GM23338 (cell line): ENCODE measurements at regions not wholly inside any gene's neighbourhood (a gene's known extent, or its start where the extent isn't known, plus 50 kb on each side); places are given as distances from the start of the nearest gene placed in this dataset.

Experiments used
- ATAC-seq: fragments of 200-7000 bp; cut with Tn5 transposase; 3 replicates; pipeline ENCODE4 v1.9.1; 2020
- DNase-seq: peaks from one replicate; pipeline ENCODE4 v3.0.0-alpha.2; 2015; ENCODE audit warnings: low spot score
- H2AFZ ChIP-seq: fragments of 200-600 bp; sonication (generic); 2 replicates; pipeline ENCODE4 v1.8.0; 2016; ENCODE audit warnings: antibody characterized with exemption, mild to moderate bottlenecking, moderate library complexity
- H3F3A ChIP-seq: fragments of 200-600 bp; sonication (generic); replicated peaks from 2 replicates; pipeline ENCODE4 v1.8.0; 2017; ENCODE audit warnings: antibody characterized with exemption, mixed run types, low read depth
- H3K27ac ChIP-seq: fragments of 200-600 bp; sonication (generic); 2 replicates; pipeline ENCODE4 v1.6.1; 2016; ENCODE audit warnings: low read depth
- H3K27me3 ChIP-seq: fragments of 200-600 bp; sonication (generic); 2 replicates; pipeline ENCODE4 v1.8.0; 2016; ENCODE audit warnings: mild to moderate bottlenecking, mixed run types, moderate library complexity; ENCODE audit not compliant: insufficient read depth
- H3K36me3 ChIP-seq: fragments of 200-600 bp; sonication (generic); 2 replicates; pipeline ENCODE4 v1.8.0; 2016; ENCODE audit warnings: mild to moderate bottlenecking; ENCODE audit not compliant: insufficient read depth
- H3K4me1 ChIP-seq: fragments of 200-600 bp; sonication (generic); 2 replicates; pipeline ENCODE4 v1.8.0; 2016; ENCODE audit warnings: mild to moderate bottlenecking, moderate library complexity; ENCODE audit not compliant: insufficient read depth
- H3K4me2 ChIP-seq: fragments of 200-600 bp; sonication (generic); 2 replicates; pipeline ENCODE4 v1.7.1; 2017; ENCODE audit warnings: mixed run types
- H3K4me3 ChIP-seq: fragments of 200-600 bp; sonication (generic); 2 replicates; pipeline ENCODE4 v1.6.1; 2016; ENCODE audit warnings: mixed run types
- H3K79me2 ChIP-seq: fragments of 200-600 bp; sonication (generic); replicated peaks from 2 replicates; pipeline ENCODE4 v1.8.0; 2017; ENCODE audit warnings: mild to moderate bottlenecking; ENCODE audit not compliant: insufficient read depth
- H3K9me2 ChIP-seq: fragments of 200-600 bp; sonication (generic); 2 replicates; pipeline ENCODE4 v1.8.0; 2017; ENCODE audit not compliant: insufficient read depth
- H4K20me1 ChIP-seq: fragments of 200-600 bp; sonication (generic); replicated peaks from 2 replicates; pipeline ENCODE4 v1.8.0; 2017; ENCODE audit warnings: mild to moderate bottlenecking; ENCODE audit not compliant: insufficient read depth
- H3K27ac Mint-ChIP-seq: 2 replicates; pipeline ENCODE4 v1.8.0; 2020; ENCODE audit warnings: inconsistent platforms, mild to moderate bottlenecking, moderate library complexity, mixed read lengths
- H3K27me3 Mint-ChIP-seq: 3 replicates; pipeline ENCODE4 v1.8.0; 2022; ENCODE audit warnings: low read depth, mild to moderate bottlenecking, moderate library complexity, mixed read lengths, inconsistent platforms; ENCODE audit not compliant: insufficient read depth, poor library complexity
- H3K36me3 Mint-ChIP-seq: 3 replicates; pipeline ENCODE4 v1.8.0; 2021; ENCODE audit warnings: low read depth, mild to moderate bottlenecking, inconsistent platforms, moderate library complexity, mixed read lengths
- H3K4me1 Mint-ChIP-seq: 3 replicates; pipeline ENCODE4 v1.8.0; 2020; ENCODE audit warnings: mild to moderate bottlenecking, inconsistent platforms, mixed read lengths
- H3K4me3 Mint-ChIP-seq: 3 replicates; pipeline ENCODE4 v1.8.0; 2021; ENCODE audit warnings: moderate library complexity, mild to moderate bottlenecking, inconsistent platforms, mixed read lengths
- H3K9me3 Mint-ChIP-seq: 3 replicates; pipeline ENCODE4 v1.8.0; 2020; ENCODE audit warnings: moderate library complexity, mild to moderate bottlenecking, inconsistent platforms, mixed read lengths
- CREB1 ChIP-seq: fragments of 250-450 bp; sonication (Bioruptor Pico); IDR thresholded peaks from 2 replicates; pipeline ENCODE4 v1.5.0; 2020; ENCODE audit warnings: low read depth, mild to moderate bottlenecking, moderate library complexity
- ETS1 ChIP-seq: IDR thresholded peaks from 2 replicates; pipeline ENCODE4 v1.6.1; 2016; ENCODE audit warnings: antibody characterized with exemption
- EZH2 ChIP-seq: fragments of 200-600 bp; sonication (generic); IDR thresholded peaks from one replicate; pipeline ENCODE4 v1.8.0; 2017; ENCODE audit warnings: antibody characterized with exemption, mild to moderate bottlenecking, low read depth; ENCODE audit not compliant: unreplicated experiment
- JUNB ChIP-seq: IDR thresholded peaks from one replicate; pipeline ENCODE4 v1.6.1; 2016; ENCODE audit warnings: antibody characterized with exemption; ENCODE audit not compliant: unreplicated experiment
- NANOG ChIP-seq: IDR thresholded peaks from 2 replicates; pipeline ENCODE4 v1.6.1; 2016; ENCODE audit warnings: antibody characterized with exemption, borderline replicate concordance
- POLR2AphosphoS5 ChIP-seq: IDR thresholded peaks from 2 replicates; pipeline ENCODE4 v1.6.1; 2016; ENCODE audit warnings: antibody characterized with exemption, low read depth
- STAT1 ChIP-seq: IDR thresholded peaks from one replicate; pipeline ENCODE4 v1.6.1; 2016; ENCODE audit warnings: antibody characterized with exemption; ENCODE audit not compliant: unreplicated experiment
- ZNF114 ChIP-seq: fragments of 250-450 bp; sonication (Bioruptor Pico); IDR thresholded peaks from 2 replicates; pipeline ENCODE4 v1.5.0; 2020; ENCODE audit warnings: mild to moderate bottlenecking, moderate library complexity
- ZNF331 ChIP-seq: fragments of 250-450 bp; sonication (Bioruptor Pico); IDR thresholded peaks from 2 replicates; pipeline ENCODE4 v1.5.0; 2020; ENCODE audit warnings: low read depth, mild to moderate bottlenecking, moderate library complexity
- TF ChIP-seq, protein P1 (sequence below): fragments of 250-450 bp; sonication (Bioruptor Pico); IDR thresholded peaks from 2 replicates; pipeline ENCODE4 v1.5.0; 2020; ENCODE audit warnings: mild to moderate bottlenecking, moderate library complexity

DNA sequence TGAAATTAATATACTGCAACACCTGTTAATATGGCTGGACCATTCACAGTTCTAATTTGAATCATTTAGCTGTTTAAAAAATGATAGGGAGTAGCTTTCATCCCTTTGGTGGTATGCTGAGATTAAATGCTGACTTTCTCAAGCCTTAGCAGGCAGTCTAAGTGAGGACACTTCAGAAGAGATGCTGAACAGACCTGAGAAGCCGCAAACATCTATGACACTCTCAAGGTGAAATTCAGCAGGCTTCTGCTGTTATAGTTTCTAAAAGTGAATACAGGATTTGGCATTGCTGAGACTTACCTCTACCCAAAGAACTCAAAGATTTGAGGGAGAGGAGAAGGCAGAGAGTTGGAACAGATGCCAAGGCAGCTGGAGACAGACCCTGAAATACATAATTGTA is 431.2 kb upstream of the FAM98A start:
- no peak for ATAC-seq
- TF ChIP-seq JUNB (no peak), CREB1 (CRISPR knock-in tag) (no peak), ZNF331 (CRISPR knock-in tag) (no peak), POLR2AphosphoS5 (no peak), NANOG (no peak), ZNF114 (CRISPR knock-in tag) (no peak), ETS1 (no peak)
- no peaks in the 10 kb centered on the region for H4K20me1 ChIP-seq
- H3K4me3 Mint-ChIP-seq: no peak overlapping the region
- no peaks in the 10 kb centered on the region for H3K4me1 ChIP-seq
- peaks cover 16% of the 10 kb centered on the region for H3K9me2 ChIP-seq
- H3K9me3 Mint-ChIP-seq: no peaks in the 10 kb centered on the region
- no peaks in the 10 kb centered on the region for H3K79me2 ChIP-seq
- H2AFZ ChIP-seq: no peak overlapping the region
- H3K36me3 Mint-ChIP-seq: no peaks in the 10 kb centered on the region
- no peaks in the 10 kb centered on the region for H3F3A ChIP-seq
- H3K36me3 ChIP-seq: no peaks in the 10 kb centered on the region
- H3K27ac Mint-ChIP-seq: no peak overlapping the region
- H3K4me1 Mint-ChIP-seq: no peaks in the 10 kb centered on the region
- no peak for DNase-seq
- H3K27me3 Mint-ChIP-seq: no peaks in the 10 kb centered on the region
- no peak overlapping the region for H3K27ac ChIP-seq
- no peak overlapping the region for H3K4me3 ChIP-seq
- no peaks in the 10 kb centered on the region for H3K27me3 ChIP-seq
- no peak overlapping the region for H3K4me2 ChIP-seq

DNA sequence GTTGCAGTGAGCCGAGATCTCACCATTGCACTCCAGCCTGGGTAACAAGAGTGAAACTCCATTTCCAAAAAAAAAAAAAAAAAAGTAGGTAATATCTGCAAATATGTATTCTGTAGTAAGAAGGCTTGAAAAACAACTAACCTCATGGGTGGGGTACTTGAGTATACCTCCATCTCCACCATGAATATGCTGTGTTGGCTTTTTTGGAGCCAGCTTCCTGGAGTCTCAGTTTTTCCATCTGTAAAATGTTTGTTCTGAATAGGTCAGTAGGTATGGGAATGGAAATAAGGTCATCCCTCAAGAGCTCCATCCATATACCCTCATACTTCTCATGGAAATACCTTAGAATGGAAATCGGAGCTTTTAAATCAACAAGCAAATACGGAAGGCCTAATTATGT is 430.0 kb upstream of the FAM98A start:
- Histone ChIP-seq H3K4me3 (no peak overlapping the region), H2AFZ (no peak overlapping the region), H3K4me2 (no peak overlapping the region), H3F3A (no peaks in the 10 kb centered on the region), H3K79me2 (no peaks in the 10 kb centered on the region), H3K27me3 (no peaks in the 10 kb centered on the region), H3K36me3 (no peaks in the 10 kb centered on the region), H3K27ac (no peak overlapping the region), H4K20me1 (no peaks in the 10 kb centered on the region), H3K4me1 (no peaks in the 10 kb centered on the region), H3K9me2 (peaks cover 16% of the 10 kb centered on the region)
- Mint-ChIP-seq H3K9me3 (no peaks in the 10 kb centered on the region), H3K4me1 (no peaks in the 10 kb centered on the region), H3K27ac (no peak overlapping the region), H3K4me3 (no peak overlapping the region), H3K36me3 (no peaks in the 10 kb centered on the region), H3K27me3 (no peaks in the 10 kb centered on the region)
- DNase-seq (no peak), ATAC-seq (no peak)
- TF ChIP-seq STAT1: no peak

- Mint-ChIP-seq H3K27ac (no peak overlapping the region), H3K9me3 (no peaks in the 10 kb centered on the region), H3K36me3 (no peaks in the 10 kb centered on the region), H3K4me1 (no peaks in the 10 kb centered on the region), H3K4me3 (no peak overlapping the region), H3K27me3 (peaks cover 2% of the 10 kb centered on the region)
- TF ChIP-seq CREB1 (CRISPR knock-in tag) (no peak), POLR2AphosphoS5 (no peak), ZNF114 (CRISPR knock-in tag) (no peak), EZH2 (no peak), NANOG (no peak)
- TF ChIP-seq, protein P1, sequence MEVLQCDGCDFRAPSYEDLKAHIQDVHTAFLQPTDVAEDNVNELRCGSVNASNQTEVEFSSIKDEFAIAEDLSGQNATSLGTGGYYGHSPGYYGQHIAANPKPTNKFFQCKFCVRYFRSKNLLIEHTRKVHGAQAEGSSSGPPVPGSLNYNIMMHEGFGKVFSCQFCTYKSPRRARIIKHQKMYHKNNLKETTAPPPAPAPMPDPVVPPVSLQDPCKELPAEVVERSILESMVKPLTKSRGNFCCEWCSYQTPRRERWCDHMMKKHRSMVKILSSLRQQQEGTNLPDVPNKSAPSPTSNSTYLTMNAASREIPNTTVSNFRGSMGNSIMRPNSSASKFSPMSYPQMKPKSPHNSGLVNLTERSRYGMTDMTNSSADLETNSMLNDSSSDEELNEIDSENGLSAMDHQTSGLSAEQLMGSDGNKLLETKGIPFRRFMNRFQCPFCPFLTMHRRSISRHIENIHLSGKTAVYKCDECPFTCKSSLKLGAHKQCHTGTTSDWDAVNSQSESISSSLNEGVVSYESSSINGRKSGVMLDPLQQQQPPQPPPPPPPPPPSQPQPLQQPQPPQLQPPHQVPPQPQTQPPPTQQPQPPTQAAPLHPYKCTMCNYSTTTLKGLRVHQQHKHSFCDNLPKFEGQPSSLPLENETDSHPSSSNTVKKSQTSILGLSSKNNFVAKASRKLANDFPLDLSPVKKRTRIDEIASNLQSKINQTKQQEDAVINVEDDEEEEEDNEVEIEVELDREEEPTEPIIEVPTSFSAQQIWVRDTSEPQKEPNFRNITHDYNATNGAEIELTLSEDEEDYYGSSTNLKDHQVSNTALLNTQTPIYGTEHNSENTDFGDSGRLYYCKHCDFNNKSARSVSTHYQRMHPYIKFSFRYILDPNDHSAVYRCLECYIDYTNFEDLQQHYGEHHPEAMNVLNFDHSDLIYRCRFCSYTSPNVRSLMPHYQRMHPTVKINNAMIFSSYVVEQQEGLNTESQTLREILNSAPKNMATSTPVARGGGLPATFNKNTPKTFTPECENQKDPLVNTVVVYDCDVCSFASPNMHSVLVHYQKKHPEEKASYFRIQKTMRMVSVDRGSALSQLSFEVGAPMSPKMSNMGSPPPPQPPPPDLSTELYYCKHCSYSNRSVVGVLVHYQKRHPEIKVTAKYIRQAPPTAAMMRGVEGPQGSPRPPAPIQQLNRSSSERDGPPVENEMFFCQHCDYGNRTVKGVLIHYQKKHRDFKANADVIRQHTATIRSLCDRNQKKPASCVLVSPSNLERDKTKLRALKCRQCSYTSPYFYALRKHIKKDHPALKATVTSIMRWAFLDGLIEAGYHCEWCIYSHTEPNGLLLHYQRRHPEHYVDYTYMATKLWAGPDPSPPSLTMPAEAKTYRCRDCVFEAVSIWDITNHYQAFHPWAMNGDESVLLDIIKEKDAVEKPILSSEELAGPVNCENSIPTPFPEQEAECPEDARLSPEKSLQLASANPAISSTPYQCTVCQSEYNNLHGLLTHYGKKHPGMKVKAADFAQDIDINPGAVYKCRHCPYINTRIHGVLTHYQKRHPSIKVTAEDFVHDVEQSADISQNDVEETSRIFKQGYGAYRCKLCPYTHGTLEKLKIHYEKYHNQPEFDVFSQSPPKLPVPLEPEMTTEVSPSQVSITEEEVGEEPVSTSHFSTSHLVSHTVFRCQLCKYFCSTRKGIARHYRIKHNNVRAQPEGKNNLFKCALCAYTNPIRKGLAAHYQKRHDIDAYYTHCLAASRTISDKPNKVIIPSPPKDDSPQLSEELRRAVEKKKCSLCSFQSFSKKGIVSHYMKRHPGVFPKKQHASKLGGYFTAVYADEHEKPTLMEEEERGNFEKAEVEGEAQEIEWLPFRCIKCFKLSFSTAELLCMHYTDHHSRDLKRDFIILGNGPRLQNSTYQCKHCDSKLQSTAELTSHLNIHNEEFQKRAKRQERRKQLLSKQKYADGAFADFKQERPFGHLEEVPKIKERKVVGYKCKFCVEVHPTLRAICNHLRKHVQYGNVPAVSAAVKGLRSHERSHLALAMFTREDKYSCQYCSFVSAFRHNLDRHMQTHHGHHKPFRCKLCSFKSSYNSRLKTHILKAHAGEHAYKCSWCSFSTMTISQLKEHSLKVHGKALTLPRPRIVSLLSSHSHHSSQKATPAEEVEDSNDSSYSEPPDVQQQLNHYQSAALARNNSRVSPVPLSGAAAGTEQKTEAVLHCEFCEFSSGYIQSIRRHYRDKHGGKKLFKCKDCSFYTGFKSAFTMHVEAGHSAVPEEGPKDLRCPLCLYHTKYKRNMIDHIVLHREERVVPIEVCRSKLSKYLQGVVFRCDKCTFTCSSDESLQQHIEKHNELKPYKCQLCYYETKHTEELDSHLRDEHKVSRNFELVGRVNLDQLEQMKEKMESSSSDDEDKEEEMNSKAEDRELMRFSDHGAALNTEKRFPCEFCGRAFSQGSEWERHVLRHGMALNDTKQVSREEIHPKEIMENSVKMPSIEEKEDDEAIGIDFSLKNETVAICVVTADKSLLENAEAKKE: no peak
- H3K27ac ChIP-seq: no peak overlapping the region
- H3F3A ChIP-seq: no peaks in the 10 kb centered on the region
- peaks cover 10% of the 10 kb centered on the region; the same call in 1 of the 2 replicates for H3K9me2 ChIP-seq
- no peaks in the 10 kb centered on the region for H3K4me1 ChIP-seq
- H3K36me3 ChIP-seq: no peaks in the 10 kb centered on the region
- no peak overlapping the region for H2AFZ ChIP-seq
- H3K27me3 ChIP-seq: no peaks in the 10 kb centered on the region
- H3K79me2 ChIP-seq: no peaks in the 10 kb centered on the region
- no peak for ATAC-seq
- no peak overlapping the region for H3K4me3 ChIP-seq
- no peak overlapping the region for H3K4me2 ChIP-seq
- H4K20me1 ChIP-seq: no peaks in the 10 kb centered on the region
- no peak for DNase-seq
These were observed 426.1 kb upstream of the FAM98A start for GRCh38 chr2:34025196-34025595.
